RWPE1 (cell line): ENCODE measurements at regions not wholly inside any gene's neighbourhood (a gene's known extent, or its start where the extent isn't known, plus 50 kb on each side); places are given as distances from the start of the nearest gene placed in this dataset.
A peak's percentile ranks its signal among the peaks of the same experiment; 100 is the strongest.
"Not testable (repeated sequence)": the region's sequence is repeated elsewhere in the genome, so short reads cannot be mapped to it uniquely, and the experiment has no call there.

Experiments
- CTCF ChIA-PET: fragments of 350-600 bp; sonication (Branson Sonifier 250); formaldehyde crosslinking; extraction: SDS; loops from one replicate; lab custom pipeline; 2021; lab: Yijun Ruan, JAX
- POLR2A ChIA-PET: fragments of 400-600 bp; formaldehyde crosslinking; extraction: SDS; loops from one replicate; lab custom pipeline; 2020; ENCODE audit warnings: antibody characterized with exemption; ENCODE audit not compliant: low non-redundant PET; lab: Yijun Ruan, JAX
- DNase-seq: peaks from one replicate; pipeline ENCODE4 v3.0.0; 2012; ENCODE audit warnings: low spot score
- H3K27ac ChIP-seq: fragments of 450-650 bp; 2 replicates; pipeline ENCODE4 v1.5.1; 2017
- TF ChIP-seq, protein P1 (sequence below): fragments of 450-650 bp; conservative IDR thresholded peaks from 2 replicates; pipeline ENCODE4 v1.5.1; 2017; ENCODE audit warnings: low read depth, mild to moderate bottlenecking

DNA sequence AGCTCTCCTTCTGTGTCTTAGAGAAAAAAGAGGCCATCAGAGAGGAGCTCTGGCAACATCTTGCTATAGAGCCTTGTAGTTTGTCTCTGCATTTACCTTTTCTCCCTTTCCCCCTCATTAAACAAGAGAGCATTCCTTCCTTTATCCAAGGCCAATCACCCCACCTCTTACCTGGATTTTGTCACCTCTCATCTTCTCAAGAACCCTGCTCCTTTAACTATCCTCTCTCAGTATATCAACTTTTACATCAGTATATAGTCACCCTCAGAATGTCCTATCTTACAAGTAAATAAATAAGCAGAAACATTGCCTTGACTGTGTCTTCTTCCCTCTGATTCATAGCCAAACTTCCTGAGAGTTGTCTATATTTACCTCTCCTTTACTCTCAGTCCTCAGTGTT, 105.0 kb upstream of the SLC38A2 start:
- CTCF ChIA-PET: no interaction called here
- POLR2A ChIA-PET: no interaction called here
- TF ChIP-seq, protein P1, sequence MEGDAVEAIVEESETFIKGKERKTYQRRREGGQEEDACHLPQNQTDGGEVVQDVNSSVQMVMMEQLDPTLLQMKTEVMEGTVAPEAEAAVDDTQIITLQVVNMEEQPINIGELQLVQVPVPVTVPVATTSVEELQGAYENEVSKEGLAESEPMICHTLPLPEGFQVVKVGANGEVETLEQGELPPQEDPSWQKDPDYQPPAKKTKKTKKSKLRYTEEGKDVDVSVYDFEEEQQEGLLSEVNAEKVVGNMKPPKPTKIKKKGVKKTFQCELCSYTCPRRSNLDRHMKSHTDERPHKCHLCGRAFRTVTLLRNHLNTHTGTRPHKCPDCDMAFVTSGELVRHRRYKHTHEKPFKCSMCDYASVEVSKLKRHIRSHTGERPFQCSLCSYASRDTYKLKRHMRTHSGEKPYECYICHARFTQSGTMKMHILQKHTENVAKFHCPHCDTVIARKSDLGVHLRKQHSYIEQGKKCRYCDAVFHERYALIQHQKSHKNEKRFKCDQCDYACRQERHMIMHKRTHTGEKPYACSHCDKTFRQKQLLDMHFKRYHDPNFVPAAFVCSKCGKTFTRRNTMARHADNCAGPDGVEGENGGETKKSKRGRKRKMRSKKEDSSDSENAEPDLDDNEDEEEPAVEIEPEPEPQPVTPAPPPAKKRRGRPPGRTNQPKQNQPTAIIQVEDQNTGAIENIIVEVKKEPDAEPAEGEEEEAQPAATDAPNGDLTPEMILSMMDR: no peak
- DNase-seq: no peak
- H3K27ac ChIP-seq: no peak overlapping the region

DNA sequence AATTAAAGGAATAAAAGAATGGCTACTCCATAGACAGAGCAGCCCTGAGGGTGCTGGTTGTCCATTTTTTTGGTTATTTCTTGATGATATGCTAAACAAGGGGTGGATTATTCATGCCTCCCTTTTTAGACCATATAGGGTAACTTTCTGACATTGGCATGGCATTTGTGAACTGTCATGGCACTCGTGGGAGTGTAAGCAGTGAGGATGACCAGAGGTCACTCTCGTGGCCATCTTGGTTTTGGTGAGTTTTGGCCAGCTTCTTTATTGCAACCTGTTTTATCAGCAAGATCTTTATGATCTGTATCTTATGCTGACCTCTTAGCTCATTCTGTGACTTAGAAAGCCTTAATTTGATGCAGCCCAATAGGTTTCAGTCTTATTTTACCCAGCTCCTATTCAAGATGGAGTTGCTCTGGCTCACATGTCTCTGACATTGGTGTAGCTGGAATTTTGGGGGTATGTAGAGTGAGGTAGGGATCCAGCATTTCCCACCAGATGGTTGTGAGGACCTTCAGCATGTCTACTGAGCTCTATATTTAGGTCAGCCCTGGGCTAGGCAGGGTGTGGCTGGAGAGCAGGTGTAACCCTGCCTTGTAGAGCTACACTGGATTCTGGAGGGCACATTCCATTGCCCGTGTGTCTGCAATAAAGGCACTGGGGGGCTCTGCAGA, 103.5 kb upstream of the SLC38A2 start:
- H3K27ac ChIP-seq: no peak overlapping the region
- DNase-seq: no peak
- POLR2A ChIA-PET: no interaction called here
- TF ChIP-seq, protein P1: no peak
- CTCF ChIA-PET: interaction anchor here (0.6 kb wide), 1 partner anchor 351 kb away, joined by 5 read pairs; no protein-coding TSS in a partner anchor

DNA sequence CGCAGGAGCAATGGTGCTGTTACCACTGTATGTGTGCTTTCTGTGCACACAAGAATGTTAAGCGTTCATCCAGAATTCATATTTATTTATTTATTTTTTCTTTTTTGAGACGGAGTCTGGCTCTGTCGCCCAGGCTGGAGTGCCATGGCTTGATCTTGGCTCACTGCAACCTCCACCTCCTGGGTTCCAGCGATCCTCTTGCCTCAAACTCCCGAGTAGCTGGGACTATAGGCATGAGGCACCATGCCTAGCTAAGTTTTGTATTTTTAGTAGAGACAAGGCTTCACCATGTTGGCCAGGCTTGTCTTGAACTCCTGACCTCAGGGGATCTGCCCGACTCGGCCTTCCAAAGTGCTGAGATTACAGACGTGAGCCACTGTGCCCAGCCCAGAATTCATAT, 101.8 kb upstream of the SLC38A2 start:
- peak overlapping the region; percentile 90 for H3K27ac ChIP-seq
- POLR2A ChIA-PET, DNase-seq: not testable (repeated sequence)
- CTCF ChIA-PET: interaction anchor here (0.6 kb wide), 1 partner anchor 357 kb away, joined by 3 read pairs; no protein-coding TSS in a partner anchor

DNA sequence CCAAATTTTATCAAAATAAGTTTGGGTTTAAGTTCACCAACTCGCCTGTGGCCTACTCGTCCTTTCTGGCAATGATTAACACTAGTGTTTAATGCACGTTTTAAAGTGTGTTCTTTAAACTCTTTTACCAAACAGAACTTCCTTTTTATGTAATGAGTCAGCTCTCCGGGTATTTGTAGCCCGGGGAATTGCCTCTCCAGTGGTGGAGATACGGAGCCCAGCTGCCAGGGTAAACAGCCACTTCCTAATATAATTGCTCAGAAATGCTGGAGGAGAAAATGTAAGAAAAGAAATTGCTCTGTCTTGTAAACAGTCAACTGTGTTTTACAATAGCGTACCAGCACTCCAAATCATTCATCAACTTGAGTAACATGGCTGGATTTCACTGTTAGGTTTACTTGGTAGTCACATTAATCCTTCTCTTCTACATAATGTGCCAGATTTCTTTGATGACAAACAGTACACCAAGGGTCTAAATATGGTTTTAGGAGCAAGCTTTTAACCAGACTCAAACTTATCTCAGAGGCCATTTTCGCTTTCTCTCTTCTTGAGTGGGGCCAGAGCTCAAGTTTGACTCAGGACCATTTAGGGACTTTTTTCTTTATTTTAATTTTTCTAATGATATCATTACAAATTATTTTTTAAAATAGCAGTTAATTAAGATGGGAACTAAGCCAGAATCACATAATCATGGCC, 101.2 kb upstream of the SLC38A2 start:
- ChIA-PET CTCF (interaction anchor here (0.6 kb wide), 1 partner anchor 357 kb away, joined by 3 read pairs; no protein-coding TSS in a partner anchor), POLR2A (no interaction called here)
- H3K27ac ChIP-seq: peak overlapping the region; percentile 90
- peak; percentile 88 for DNase-seq
- TF ChIP-seq, protein P1: no peak

DNA sequence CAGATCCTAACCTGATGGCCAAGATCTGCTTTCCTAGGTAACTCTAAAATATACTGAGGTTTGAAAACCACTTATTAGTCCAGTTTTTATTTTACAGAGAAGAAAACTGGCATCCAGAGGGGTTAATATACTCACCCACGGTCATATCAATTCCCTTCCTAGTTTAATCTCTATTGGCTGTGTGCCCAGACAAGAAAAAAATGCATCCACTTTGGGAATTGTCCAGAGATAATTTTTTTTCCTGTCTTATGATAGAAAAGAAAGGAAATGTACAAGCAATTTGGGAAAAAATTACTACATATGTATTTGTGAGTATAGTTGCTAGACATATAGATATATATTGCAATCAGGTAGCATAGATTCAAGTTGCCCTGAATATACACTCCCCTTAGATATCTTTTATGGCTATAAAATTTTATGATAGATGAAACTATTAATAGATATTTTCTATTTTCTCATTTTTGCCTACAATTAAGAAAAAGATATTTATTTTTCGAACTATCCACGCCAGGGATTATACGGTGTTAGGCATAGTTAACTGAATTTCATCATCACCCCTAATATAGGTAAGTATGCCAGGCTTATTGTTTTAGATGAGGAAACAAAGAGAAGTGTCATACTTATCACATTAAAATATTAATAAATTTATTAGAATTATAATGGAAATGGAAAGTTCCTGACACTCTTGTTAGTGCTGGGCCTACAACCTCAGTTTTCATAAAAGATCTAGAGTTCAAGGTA, 100.5 kb upstream of the SLC38A2 start:
- ChIA-PET CTCF (no interaction called here), POLR2A (no interaction called here)
- TF ChIP-seq, protein P1: no peak
- no peak overlapping the region for H3K27ac ChIP-seq
- peak; percentile 49 for DNase-seq

DNA sequence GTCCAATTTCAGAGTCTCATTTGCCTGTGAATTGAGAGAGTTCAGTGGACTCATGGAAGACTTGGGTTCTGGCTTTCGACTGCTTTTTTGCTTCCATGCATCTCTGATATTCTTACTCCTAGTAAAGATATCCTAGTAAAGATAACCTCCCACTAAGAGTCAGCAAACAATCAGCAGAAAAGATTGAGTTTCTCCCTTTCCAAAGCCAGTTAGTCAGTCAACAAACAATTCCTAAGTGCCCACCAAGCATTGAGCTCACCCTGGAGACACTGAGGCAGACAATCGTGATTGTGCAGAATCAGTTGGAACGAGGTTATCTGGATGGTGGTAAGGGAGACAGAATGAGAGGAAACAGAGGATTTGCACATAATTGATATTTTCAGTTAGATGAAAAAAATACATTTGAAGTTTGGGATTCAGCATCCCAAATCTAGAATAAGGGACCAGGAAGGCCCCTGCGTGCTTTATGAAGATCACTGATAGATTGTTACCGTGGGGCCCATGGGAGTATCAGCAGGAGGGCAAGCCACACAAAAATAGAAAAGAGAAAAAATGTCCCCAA, 99.7 kb upstream of the SLC38A2 start:
- ChIA-PET CTCF (no interaction called here), POLR2A (no interaction called here)
- no peak overlapping the region for H3K27ac ChIP-seq
- TF ChIP-seq, protein P1: no peak
- DNase-seq: no peak
